Ishikawa (cell line): ENCODE measurements at regions not wholly inside any gene's neighbourhood (a gene's known extent, or its start where the extent isn't known, plus 50 kb on each side); places are given as distances from the start of the nearest gene placed in this dataset.

ENCODE experiments used
- EGR1 ChIP-seq: IDR thresholded peaks from 2 replicates; pipeline ENCODE4 v1.6.1; 2012
- EP300 ChIP-seq: IDR thresholded peaks from 2 replicates; pipeline ENCODE4 v1.6.1; 2012; ENCODE audit warnings: borderline replicate concordance
- NFIC ChIP-seq: IDR thresholded peaks from 2 replicates; pipeline ENCODE4 v1.6.1; 2012
- TAF1 ChIP-seq: IDR thresholded peaks from 2 replicates; pipeline ENCODE4 v1.6.1; 2012; ENCODE audit warnings: low read depth, mild to moderate bottlenecking
- TCF12 ChIP-seq: IDR thresholded peaks from 2 replicates; pipeline ENCODE4 v1.6.1; 2012; ENCODE audit warnings: low read depth
- YY1 ChIP-seq: IDR thresholded peaks from 2 replicates; pipeline ENCODE4 v1.6.1; 2012; ENCODE audit warnings: low read depth
- TF ChIP-seq, protein P1 (sequence below): IDR thresholded peaks from 2 replicates; pipeline ENCODE4 v1.6.1; 2012
- TF ChIP-seq, protein P2 (sequence below): IDR thresholded peaks from 2 replicates; pipeline ENCODE4 v1.6.1; 2012; ENCODE audit warnings: low read depth, mild to moderate bottlenecking

DNA sequence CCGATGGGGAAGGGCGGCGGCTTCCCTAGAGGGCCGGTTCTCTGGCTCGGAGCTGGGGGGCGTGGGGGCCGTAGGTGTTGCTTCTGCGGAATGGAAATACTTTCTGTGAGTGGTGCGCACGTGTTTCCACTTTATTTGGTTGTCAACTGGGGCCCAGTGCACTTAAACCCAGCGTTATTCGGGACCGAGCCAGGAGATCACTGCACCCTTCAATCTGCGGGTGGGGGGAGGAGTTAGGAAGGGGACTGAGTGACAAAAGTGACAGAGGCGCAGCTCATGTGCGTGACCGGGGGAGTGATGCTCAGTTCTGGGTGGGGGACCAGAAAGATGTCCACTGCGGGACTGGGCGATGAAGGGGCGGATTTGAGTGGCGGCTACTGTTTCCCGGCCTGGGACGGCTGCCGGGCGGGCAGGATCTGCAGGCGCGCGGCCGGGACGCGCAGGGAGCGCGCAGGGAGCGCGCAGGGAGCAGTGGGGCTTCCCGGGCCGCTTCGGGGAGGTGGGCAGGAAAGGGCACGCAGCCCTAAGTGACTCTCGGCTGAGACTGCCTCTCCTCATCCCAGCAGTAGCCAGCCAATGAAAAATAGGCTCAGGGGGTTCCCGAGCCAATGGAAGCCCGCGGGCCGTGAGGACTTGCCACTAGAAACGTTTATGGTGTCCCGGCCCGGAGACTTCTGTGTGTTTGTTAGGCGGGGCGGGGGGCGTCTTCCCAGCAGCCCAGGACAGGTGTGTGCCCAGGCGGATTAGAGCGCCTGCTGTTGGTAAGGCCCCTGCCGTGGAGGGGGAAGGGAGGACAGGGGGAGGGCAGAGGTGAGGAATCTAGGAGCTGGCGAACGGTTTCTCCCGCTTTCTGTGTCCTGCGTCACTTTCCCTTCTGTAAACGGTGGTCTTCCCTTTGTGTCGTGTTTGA lies 54.3 kb upstream of the KDM7A start:
- no peak for TF ChIP-seq YY1
- TF ChIP-seq, protein P1, sequence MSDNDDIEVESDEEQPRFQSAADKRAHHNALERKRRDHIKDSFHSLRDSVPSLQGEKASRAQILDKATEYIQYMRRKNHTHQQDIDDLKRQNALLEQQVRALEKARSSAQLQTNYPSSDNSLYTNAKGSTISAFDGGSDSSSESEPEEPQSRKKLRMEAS: peak; percentile 81
- TF ChIP-seq, protein P2, sequence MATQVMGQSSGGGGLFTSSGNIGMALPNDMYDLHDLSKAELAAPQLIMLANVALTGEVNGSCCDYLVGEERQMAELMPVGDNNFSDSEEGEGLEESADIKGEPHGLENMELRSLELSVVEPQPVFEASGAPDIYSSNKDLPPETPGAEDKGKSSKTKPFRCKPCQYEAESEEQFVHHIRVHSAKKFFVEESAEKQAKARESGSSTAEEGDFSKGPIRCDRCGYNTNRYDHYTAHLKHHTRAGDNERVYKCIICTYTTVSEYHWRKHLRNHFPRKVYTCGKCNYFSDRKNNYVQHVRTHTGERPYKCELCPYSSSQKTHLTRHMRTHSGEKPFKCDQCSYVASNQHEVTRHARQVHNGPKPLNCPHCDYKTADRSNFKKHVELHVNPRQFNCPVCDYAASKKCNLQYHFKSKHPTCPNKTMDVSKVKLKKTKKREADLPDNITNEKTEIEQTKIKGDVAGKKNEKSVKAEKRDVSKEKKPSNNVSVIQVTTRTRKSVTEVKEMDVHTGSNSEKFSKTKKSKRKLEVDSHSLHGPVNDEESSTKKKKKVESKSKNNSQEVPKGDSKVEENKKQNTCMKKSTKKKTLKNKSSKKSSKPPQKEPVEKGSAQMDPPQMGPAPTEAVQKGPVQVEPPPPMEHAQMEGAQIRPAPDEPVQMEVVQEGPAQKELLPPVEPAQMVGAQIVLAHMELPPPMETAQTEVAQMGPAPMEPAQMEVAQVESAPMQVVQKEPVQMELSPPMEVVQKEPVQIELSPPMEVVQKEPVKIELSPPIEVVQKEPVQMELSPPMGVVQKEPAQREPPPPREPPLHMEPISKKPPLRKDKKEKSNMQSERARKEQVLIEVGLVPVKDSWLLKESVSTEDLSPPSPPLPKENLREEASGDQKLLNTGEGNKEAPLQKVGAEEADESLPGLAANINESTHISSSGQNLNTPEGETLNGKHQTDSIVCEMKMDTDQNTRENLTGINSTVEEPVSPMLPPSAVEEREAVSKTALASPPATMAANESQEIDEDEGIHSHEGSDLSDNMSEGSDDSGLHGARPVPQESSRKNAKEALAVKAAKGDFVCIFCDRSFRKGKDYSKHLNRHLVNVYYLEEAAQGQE: no peak
- TF ChIP-seq EP300: no peak
- TF ChIP-seq TAF1: no peak
- no peak for TF ChIP-seq TCF12
- no peak for TF ChIP-seq NFIC
- TF ChIP-seq EGR1: no peak
